GM12864 (cell line): ENCODE measurements at regions not wholly inside any gene's neighbourhood (a gene's known extent, or its start where the extent isn't known, plus 50 kb on each side); places are given as distances from the start of the nearest gene placed in this dataset.
"Not testable (repeated sequence)": the region's sequence is repeated elsewhere in the genome, so short reads cannot be mapped to it uniquely, and the experiment has no call there.

Experiments used
- DNase-seq: peaks from one replicate; pipeline ENCODE4 v3.0.0-alpha.2; 2011; ENCODE audit warnings: low read depth
- H3K4me3 ChIP-seq: 2 replicates; pipeline ENCODE4 v1.5.1; 2011; ENCODE audit warnings: mild to moderate bottlenecking, low read depth, low read length, control low read depth
- TF ChIP-seq, protein P1 (sequence below): IDR thresholded peaks from 2 replicates; pipeline ENCODE4 v1.5.1; 2011; ENCODE audit warnings: low read depth, mild to moderate bottlenecking, moderate library complexity, low read length, control low read depth, inconsistent platforms; ENCODE audit errors: missing control alignments

DNA sequence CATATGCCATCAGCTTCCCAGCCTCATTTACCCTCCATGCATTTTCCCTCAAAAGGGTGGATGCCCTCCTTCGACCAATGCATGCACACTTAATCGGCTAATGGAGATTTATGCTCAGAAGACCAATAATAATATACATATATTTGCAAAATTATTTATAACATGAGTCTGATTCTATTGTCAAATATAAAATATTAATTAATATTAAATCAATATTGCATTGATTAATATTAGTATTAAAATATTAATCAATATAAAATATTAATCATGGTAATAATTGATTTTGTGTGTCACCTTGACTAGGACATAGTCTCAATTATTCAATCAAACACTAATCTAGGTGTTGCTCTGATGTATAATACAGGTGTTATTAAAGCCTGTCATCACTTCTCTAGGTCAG lies 1282.5 kb downstream of the TMEM121 start:
- no peak overlapping the region for H3K4me3 ChIP-seq
- TF ChIP-seq, protein P1, sequence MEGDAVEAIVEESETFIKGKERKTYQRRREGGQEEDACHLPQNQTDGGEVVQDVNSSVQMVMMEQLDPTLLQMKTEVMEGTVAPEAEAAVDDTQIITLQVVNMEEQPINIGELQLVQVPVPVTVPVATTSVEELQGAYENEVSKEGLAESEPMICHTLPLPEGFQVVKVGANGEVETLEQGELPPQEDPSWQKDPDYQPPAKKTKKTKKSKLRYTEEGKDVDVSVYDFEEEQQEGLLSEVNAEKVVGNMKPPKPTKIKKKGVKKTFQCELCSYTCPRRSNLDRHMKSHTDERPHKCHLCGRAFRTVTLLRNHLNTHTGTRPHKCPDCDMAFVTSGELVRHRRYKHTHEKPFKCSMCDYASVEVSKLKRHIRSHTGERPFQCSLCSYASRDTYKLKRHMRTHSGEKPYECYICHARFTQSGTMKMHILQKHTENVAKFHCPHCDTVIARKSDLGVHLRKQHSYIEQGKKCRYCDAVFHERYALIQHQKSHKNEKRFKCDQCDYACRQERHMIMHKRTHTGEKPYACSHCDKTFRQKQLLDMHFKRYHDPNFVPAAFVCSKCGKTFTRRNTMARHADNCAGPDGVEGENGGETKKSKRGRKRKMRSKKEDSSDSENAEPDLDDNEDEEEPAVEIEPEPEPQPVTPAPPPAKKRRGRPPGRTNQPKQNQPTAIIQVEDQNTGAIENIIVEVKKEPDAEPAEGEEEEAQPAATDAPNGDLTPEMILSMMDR = no peak
- DNase-seq = no peak

DNA sequence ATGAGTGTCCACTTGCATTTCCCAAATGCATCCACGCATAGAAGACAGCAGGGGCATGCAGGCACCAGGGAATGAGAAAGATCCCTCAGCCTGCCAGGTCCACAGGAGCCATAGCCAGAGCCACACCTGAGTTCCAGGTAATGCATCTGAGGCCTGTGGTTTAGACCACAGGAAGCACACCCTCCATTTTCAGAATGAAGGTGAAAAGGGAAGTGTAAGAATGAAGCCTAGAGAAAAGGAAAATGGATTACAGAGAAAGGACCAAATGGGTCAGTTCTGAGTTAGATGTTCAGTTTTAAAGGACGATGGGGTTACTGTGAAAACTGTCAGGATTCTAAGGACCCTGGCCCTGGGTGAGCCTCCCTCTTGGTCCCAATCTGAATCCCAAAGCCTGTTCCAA lies 1283.2 kb downstream of the TMEM121 start:
- H3K4me3 ChIP-seq = no peak overlapping the region
- DNase-seq = no peak
- TF ChIP-seq, protein P1 = no peak

GRCh38 chr14:106810168-106810567 lies 1283.8 kb downstream of the TMEM121 start:
- DNase-seq = not testable (repeated sequence)

GRCh38 chr14:106811162-106811561 lies 1284.8 kb downstream of the TMEM121 start:
- DNase-seq = no peak
- TF ChIP-seq, protein P1 = no peak
- no peak overlapping the region for H3K4me3 ChIP-seq

More at GRCh38 chr14:106810168-106810567, 1283.8 kb downstream of the TMEM121 start:
- not testable (repeated sequence) for H3K4me3 ChIP-seq

DNA sequence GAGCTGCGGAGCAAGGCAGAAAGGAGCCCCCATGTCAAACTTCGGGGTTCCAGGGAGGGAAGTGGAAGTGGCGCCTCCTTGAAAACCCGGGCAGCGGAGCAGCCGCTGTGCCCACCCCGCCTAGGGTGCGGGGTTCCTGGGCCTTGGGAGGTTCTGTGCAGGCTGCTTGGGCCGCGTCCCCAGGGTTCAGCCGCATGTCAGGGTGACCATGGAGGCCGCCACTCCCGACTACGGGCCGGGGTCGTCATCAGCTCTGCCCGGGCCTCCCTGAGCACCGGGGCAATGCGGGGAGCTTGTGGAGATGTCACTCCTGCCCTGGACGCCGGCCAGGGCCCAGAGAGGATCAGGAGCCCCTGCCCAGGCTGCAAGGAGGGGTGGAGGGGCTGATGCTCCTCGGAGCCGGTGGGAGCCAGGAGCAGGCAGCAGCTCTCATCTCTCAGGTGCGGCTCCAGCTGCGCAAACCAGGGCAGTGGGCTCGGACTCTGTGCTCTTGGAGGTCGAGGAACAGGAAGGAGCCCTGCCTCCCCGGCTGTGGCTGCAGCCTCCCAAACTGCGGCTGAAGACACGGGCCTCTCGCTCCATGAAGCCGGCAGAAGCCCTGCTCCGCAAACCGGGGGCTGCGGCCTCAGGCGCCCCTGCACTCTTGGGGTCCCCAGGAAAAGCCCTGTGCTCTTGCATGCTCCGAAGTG lies 1286.5 kb downstream of the TMEM121 start:
- no peak overlapping the region for H3K4me3 ChIP-seq
- no peak for DNase-seq

GRCh38 chr14:106813477-106813823 lies 1287.1 kb downstream of the TMEM121 start:
- DNase-seq = no peak
- no peak overlapping the region for H3K4me3 ChIP-seq
- TF ChIP-seq, protein P1 = no peak

More for the DNA sequence above, 1286.5 kb downstream of the TMEM121 start:
- TF ChIP-seq, protein P1 = no peak

GRCh38 chr14:106820119-106820518 lies 1293.7 kb downstream of the TMEM121 start:
- H3K4me3 ChIP-seq = no peak overlapping the region
- DNase-seq = no peak

More at GRCh38 chr14:106820119-106820518, 1293.7 kb downstream of the TMEM121 start:
- TF ChIP-seq, protein P1 = no peak
